ENCODE measurements at regions not wholly inside any gene's neighbourhood (a gene's known extent, or its start where the extent isn't known, plus 50 kb on each side); places are given as distances from the start of the nearest gene placed in this dataset.

GRCh38 chr20:41923624-41924023 lies 305.4 kb upstream of the CHD6 start:
- no peak for TF ChIP-seq CTCF (IDR thresholded peaks at IDR 0.05; ENCODE audit: unreplicated experiment)
- Mint-ChIP-seq H3K27ac (no peak overlapping the region), H3K27me3 (peaks cover 16% of the 10 kb centered on the region), H3K4me1 (ENCODE audit: low read depth) (no peaks in the 10 kb centered on the region), H3K9me3 (ENCODE audit: low read depth) (no peaks in the 10 kb centered on the region), H3K4me3 (ENCODE audit: low read depth) (no peak overlapping the region), H3K36me3 (ENCODE audit: insufficient read depth) (no peaks in the 10 kb centered on the region)
- DNase-seq (ENCODE audit: low spot score, unreplicated experiment): no peak

GRCh38 chr20:41913146-41913545 lies 295.0 kb upstream of the CHD6 start:
- no peak overlapping the region for H3K4me3 Mint-ChIP-seq (ENCODE audit: low read depth)
- H3K4me1 Mint-ChIP-seq (ENCODE audit: low read depth): no peaks in the 10 kb centered on the region
- H3K9me3 Mint-ChIP-seq (ENCODE audit: low read depth): peaks cover 5% of the 10 kb centered on the region
- H3K27me3 Mint-ChIP-seq: peaks cover 6% of the 10 kb centered on the region
- no peak overlapping the region for H3K27ac Mint-ChIP-seq
- DNase-seq (ENCODE audit: low spot score, unreplicated experiment): no peak
- no peak for TF ChIP-seq CTCF (IDR thresholded peaks at IDR 0.05; ENCODE audit: unreplicated experiment)
- no peaks in the 10 kb centered on the region for H3K36me3 Mint-ChIP-seq (ENCODE audit: insufficient read depth)

- H3K27me3 Mint-ChIP-seq: no peaks in the 10 kb centered on the region
- H3K9me3 Mint-ChIP-seq (ENCODE audit: low read depth): peaks cover 5% of the 10 kb centered on the region
- TF ChIP-seq CTCF (IDR thresholded peaks at IDR 0.05; ENCODE audit: unreplicated experiment): no peak
- H3K4me3 Mint-ChIP-seq (ENCODE audit: low read depth): no peak overlapping the region
- no peaks in the 10 kb centered on the region for H3K36me3 Mint-ChIP-seq (ENCODE audit: insufficient read depth)
- no peaks in the 10 kb centered on the region for H3K4me1 Mint-ChIP-seq (ENCODE audit: low read depth)
- H3K27ac Mint-ChIP-seq: no peak overlapping the region
- no peak for DNase-seq (ENCODE audit: low spot score, unreplicated experiment)
Measured at GRCh38 chr20:41910558-41910957, 292.4 kb upstream of the CHD6 start.

- no peak for DNase-seq (ENCODE audit: low spot score, unreplicated experiment)
- no peaks in the 10 kb centered on the region for H3K4me1 Mint-ChIP-seq (ENCODE audit: low read depth)
- TF ChIP-seq CTCF (IDR thresholded peaks at IDR 0.05; ENCODE audit: unreplicated experiment): no peak
- H3K36me3 Mint-ChIP-seq (ENCODE audit: insufficient read depth): no peaks in the 10 kb centered on the region
- H3K27ac Mint-ChIP-seq: no peak overlapping the region
- no peaks in the 10 kb centered on the region for H3K9me3 Mint-ChIP-seq (ENCODE audit: low read depth)
- peaks cover 13% of the 10 kb centered on the region for H3K27me3 Mint-ChIP-seq
- no peak overlapping the region for H3K4me3 Mint-ChIP-seq (ENCODE audit: low read depth)
Measured at GRCh38 chr20:41905199-41905598, 287.0 kb upstream of the CHD6 start.

GRCh38 chr20:41903586-41903985 lies 285.4 kb upstream of the CHD6 start:
- TF ChIP-seq CTCF (IDR thresholded peaks at IDR 0.05; ENCODE audit: unreplicated experiment): no peak
- Mint-ChIP-seq H3K4me3 (ENCODE audit: low read depth) (no peak overlapping the region), H3K9me3 (ENCODE audit: low read depth) (no peaks in the 10 kb centered on the region), H3K27ac (no peak overlapping the region), H3K27me3 (peaks cover 27% of the 10 kb centered on the region), H3K36me3 (ENCODE audit: insufficient read depth) (no peaks in the 10 kb centered on the region), H3K4me1 (ENCODE audit: low read depth) (no peaks in the 10 kb centered on the region)
- no peak for DNase-seq (ENCODE audit: low spot score, unreplicated experiment)

Data from progenitor cell of endocrine pancreas (in vitro differentiated cells).